ENCODE measurements at regions not wholly inside any gene's neighbourhood (a gene's known extent, or its start where the extent isn't known, plus 50 kb on each side); places are given as distances from the start of the nearest gene placed in this dataset.

DNA sequence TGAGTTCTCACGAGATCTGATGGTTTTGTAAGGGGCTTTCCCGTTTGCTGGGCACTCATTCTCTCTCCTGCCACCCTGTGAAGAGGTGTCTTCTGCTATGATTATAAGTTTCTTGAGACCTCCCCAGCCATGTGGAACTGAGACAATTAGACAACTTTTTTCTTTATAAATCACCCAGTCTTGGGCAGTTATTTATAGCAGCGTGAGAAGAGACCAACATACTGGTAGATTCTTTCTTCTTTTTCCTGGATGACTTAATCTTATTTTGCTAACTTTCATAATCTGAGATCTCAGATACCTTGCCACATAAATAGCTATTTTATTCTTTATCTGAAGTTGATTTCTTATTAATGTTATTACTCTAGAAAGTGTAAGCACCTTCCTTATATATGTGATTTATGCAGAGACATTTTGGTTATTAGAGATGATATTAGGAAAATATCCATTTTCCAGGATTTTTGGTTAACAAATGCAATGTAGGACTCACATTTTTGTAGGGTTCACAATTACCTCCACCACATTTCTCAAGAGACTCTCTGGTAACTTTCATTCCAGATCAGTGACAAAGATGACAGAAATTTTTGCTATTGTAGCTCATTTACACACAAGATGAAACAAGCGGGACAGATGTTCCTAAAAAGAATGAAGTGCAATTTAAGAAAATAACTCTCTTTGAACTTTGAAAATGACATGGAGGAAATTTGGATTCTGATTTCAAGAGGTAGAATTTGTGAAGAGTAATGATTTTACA is 97.9 kb upstream of the RND3 start:
- H3K4me3 ChIP-seq (ENCODE audit: low read depth, low read length): no peak overlapping the region
- DNase-seq (ENCODE audit: low read depth): no peak
- TF ChIP-seq CTCF (conservative IDR thresholded peaks at IDR 0.05; ENCODE audit: low read depth, low read length): no peak

DNA sequence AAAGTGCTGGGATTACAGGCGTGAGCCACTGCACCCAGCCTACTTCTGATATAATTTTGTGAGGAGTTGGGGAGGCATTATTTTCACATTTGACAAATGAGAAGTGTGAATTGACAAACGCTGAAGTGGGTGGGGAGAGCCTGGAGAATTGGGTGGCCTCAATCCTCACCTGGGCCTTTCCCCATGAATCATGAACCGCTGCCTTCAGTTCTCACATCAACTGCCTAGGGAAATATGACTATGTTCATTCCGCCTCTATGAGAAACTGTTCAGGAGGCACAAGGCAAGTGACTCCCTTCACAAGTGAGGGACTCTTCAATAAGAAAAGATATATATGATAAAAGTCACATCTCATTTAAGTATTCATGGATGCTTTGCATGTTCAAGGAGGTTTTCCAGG is 96.6 kb upstream of the RND3 start:
- no peak for DNase-seq (ENCODE audit: low read depth)
- no peak overlapping the region for H3K4me3 ChIP-seq (ENCODE audit: low read depth, low read length)
- no peak for TF ChIP-seq CTCF (conservative IDR thresholded peaks at IDR 0.05; ENCODE audit: low read depth, low read length)

GRCh38 chr2:150581717-150582472 is 94.4 kb upstream of the RND3 start:
- TF ChIP-seq CTCF (conservative IDR thresholded peaks at IDR 0.05; ENCODE audit: low read depth, low read length): no peak

GRCh38 chr2:150578481-150578880 is 91.0 kb upstream of the RND3 start:
- DNase-seq (ENCODE audit: low read depth): no peak
- no peak overlapping the region for H3K4me3 ChIP-seq (ENCODE audit: low read depth, low read length)
- no peak for TF ChIP-seq CTCF (conservative IDR thresholded peaks at IDR 0.05; ENCODE audit: low read depth, low read length)

More at GRCh38 chr2:150581717-150582472, 94.4 kb upstream of the RND3 start:
- H3K4me3 ChIP-seq (ENCODE audit: low read depth, low read length): no peak overlapping the region
- no peak for DNase-seq (ENCODE audit: low read depth)

DNA sequence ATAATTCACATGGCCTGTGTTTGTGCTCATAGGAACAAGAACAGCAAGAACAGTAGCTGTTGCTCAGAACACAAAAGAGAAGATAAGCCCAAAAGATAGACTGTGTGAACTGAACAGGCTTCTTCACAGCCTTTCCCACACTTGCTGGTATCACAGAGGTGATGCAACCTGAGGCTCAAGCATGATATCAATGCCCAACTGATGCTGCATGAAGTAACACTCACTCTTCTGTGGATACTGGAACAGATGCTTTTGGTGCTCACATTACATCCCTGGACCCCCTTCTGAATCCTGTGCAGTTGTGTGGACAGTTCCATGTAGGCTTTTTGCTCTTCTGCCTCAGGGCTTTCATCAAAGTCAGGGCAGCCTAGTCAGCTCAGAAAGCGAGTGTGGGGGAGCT is 88.4 kb upstream of the RND3 start:
- no peak for DNase-seq (ENCODE audit: low read depth)
- TF ChIP-seq CTCF (conservative IDR thresholded peaks at IDR 0.05; ENCODE audit: low read depth, low read length): no peak
- no peak overlapping the region for H3K4me3 ChIP-seq (ENCODE audit: low read depth, low read length)

- no peak overlapping the region for H3K4me3 ChIP-seq (ENCODE audit: low read depth, low read length)
- DNase-seq (ENCODE audit: low read depth): no peak
- no peak for TF ChIP-seq CTCF (conservative IDR thresholded peaks at IDR 0.05; ENCODE audit: low read depth, low read length)
These were observed 85.5 kb upstream of the RND3 start for GRCh38 chr2:150572961-150573395.
